ENCODE measurements at regions not wholly inside any gene's neighbourhood (a gene's known extent, or its start where the extent isn't known, plus 50 kb on each side); places are given as distances from the start of the nearest gene placed in this dataset.

GRCh38 chr3:162428192-162428591, 931.6 kb downstream of the OTOL1 start:
- no peak overlapping the region for H3K4me3 ChIP-seq (ENCODE audit: low read depth, low read length, poor library complexity, severe bottlenecking)
- no peaks in the 10 kb centered on the region for H3K9me3 ChIP-seq (ENCODE audit: low read length)
- BruUV-seq (replicated peaks), result no TSS peak
- H3K9me2 ChIP-seq (ENCODE audit: insufficient read depth, low read length), result no peaks in the 10 kb centered on the region
- intact Hi-C loops (cut with micrococcal nuclease; ENCODE audit: unreplicated experiment), result no loop called here
- H2AFZ ChIP-seq (ENCODE audit: low read length), result no peak overlapping the region
- no peak overlapping the region for H3K4me2 ChIP-seq (ENCODE audit: low read length)
- no peak for TF ChIP-seq CTCF (conservative IDR thresholded peaks at IDR 0.05; ENCODE audit: low read length)
- H4K20me1 ChIP-seq (ENCODE audit: insufficient read depth, low read length), result no peaks in the 10 kb centered on the region
- no peaks in the 10 kb centered on the region for H3K79me2 ChIP-seq (ENCODE audit: insufficient read depth, low read depth, low read length)
- H3K4me1 ChIP-seq (ENCODE audit: insufficient read depth, low read length, poor library complexity, severe bottlenecking), result no peaks in the 10 kb centered on the region
- no peaks in the 10 kb centered on the region for H3K36me3 ChIP-seq (ENCODE audit: insufficient read depth, low read length)
- ChIA-PET POLR2A (no interaction called here), CTCF (ENCODE audit: unreplicated experiment) (no interaction called here)
- no peak overlapping the region for H3K27ac ChIP-seq (ENCODE audit: low read depth, low read length, poor library complexity, severe bottlenecking)
- DNase-seq (ENCODE audit: low spot score), result no peak

GRCh38 chr3:162435750-162436149, 939.1 kb downstream of the OTOL1 start:
- no peak overlapping the region for H3K27ac ChIP-seq (ENCODE audit: low read depth, low read length, poor library complexity, severe bottlenecking)
- H2AFZ ChIP-seq (ENCODE audit: low read length), result no peak overlapping the region
- no peaks in the 10 kb centered on the region for H3K4me1 ChIP-seq (ENCODE audit: insufficient read depth, low read length, poor library complexity, severe bottlenecking)
- H3K9me3 ChIP-seq (ENCODE audit: low read length), result no peaks in the 10 kb centered on the region
- no peaks in the 10 kb centered on the region for H3K36me3 ChIP-seq (ENCODE audit: insufficient read depth, low read length)
- no peaks in the 10 kb centered on the region for H3K9me2 ChIP-seq (ENCODE audit: insufficient read depth, low read length)
- H3K79me2 ChIP-seq (ENCODE audit: insufficient read depth, low read depth, low read length), result no peaks in the 10 kb centered on the region
- BruUV-seq (replicated peaks), result no TSS peak
- H3K4me3 ChIP-seq (ENCODE audit: low read depth, low read length, poor library complexity, severe bottlenecking), result no peak overlapping the region
- no peaks in the 10 kb centered on the region for H4K20me1 ChIP-seq (ENCODE audit: insufficient read depth, low read length)
- H3K4me2 ChIP-seq (ENCODE audit: low read length), result no peak overlapping the region
- intact Hi-C loops (cut with micrococcal nuclease; ENCODE audit: unreplicated experiment), result no loop called here
- no peak for DNase-seq (ENCODE audit: low spot score)
- ChIA-PET POLR2A (interaction anchor here (0.5 to 0.6 kb wide), 2 partner anchors 980 to 1891 kb away, joined by 4 to 5 read pairs; no protein-coding TSS in a partner anchor), CTCF (ENCODE audit: unreplicated experiment) (no interaction called here)
- TF ChIP-seq CTCF (conservative IDR thresholded peaks at IDR 0.05; ENCODE audit: low read length) (no peak), EZH2phosphoT487 (IDR thresholded peaks at IDR 0.05; ENCODE audit: borderline replicate concordance, low read depth, low read length) (no peak)

GRCh38 chr3:162436826-162437225, 940.2 kb downstream of the OTOL1 start:
- ChIA-PET POLR2A (no interaction called here), CTCF (ENCODE audit: unreplicated experiment) (no interaction called here)
- no peak for TF ChIP-seq EZH2phosphoT487 (IDR thresholded peaks at IDR 0.05; ENCODE audit: borderline replicate concordance, low read depth, low read length)
- no peak for TF ChIP-seq CTCF (conservative IDR thresholded peaks at IDR 0.05; ENCODE audit: low read length)
- H4K20me1 ChIP-seq (ENCODE audit: insufficient read depth, low read length), result no peaks in the 10 kb centered on the region
- no peak overlapping the region for H2AFZ ChIP-seq (ENCODE audit: low read length)
- no TSS peak for BruUV-seq (replicated peaks)
- H3K27ac ChIP-seq (ENCODE audit: low read depth, low read length, poor library complexity, severe bottlenecking), result no peak overlapping the region
- no peak for DNase-seq (ENCODE audit: low spot score)
- no peaks in the 10 kb centered on the region for H3K36me3 ChIP-seq (ENCODE audit: insufficient read depth, low read length)
- H3K4me1 ChIP-seq (ENCODE audit: insufficient read depth, low read length, poor library complexity, severe bottlenecking), result no peaks in the 10 kb centered on the region
- intact Hi-C loops (cut with micrococcal nuclease; ENCODE audit: unreplicated experiment), result no loop called here
- no peaks in the 10 kb centered on the region for H3K9me3 ChIP-seq (ENCODE audit: low read length)
- H3K9me2 ChIP-seq (ENCODE audit: insufficient read depth, low read length), result no peaks in the 10 kb centered on the region
- no peaks in the 10 kb centered on the region for H3K79me2 ChIP-seq (ENCODE audit: insufficient read depth, low read depth, low read length)
- H3K4me3 ChIP-seq (ENCODE audit: low read depth, low read length, poor library complexity, severe bottlenecking), result no peak overlapping the region
- H3K4me2 ChIP-seq (ENCODE audit: low read length), result no peak overlapping the region

Data from OCI-LY7 (cell line).